HG02678 (cell line): ENCODE measurements at regions not wholly inside any gene's neighbourhood (a gene's known extent, or its start where the extent isn't known, plus 50 kb on each side); places are given as distances from the start of the nearest gene placed in this dataset.
"Not testable (repeated sequence)": the region's sequence is repeated elsewhere in the genome, so short reads cannot be mapped to it uniquely, and the experiment has no call there.

Experiments
- ATAC-seq: cut with Tn5 transposase; IDR thresholded peaks from one replicate; pipeline ENCODE4 v1.9.1; 2021; ENCODE audit warnings: mild to moderate bottlenecking, moderate library complexity; ENCODE audit not compliant: unreplicated experiment

DNA sequence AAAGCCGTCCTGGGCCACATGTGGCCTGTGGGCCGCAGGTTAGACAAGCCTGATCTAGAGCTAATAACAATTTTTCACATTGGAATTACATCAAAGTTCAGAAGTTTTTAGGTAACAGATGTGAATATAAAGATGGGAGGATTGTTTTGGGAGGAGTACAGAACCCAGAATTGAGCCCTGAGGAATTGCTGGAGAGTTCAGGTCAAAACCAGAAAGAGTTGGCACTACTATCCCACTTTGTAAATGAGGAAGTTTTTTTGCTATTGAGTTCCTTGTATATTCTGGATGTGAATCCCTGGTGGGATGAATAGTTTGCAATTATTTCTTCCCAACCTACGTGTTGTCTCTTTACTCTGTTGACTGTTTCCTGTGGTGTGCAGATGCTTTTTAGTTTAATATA lies 109.5 kb upstream of the LIPC start:
- no peak for ATAC-seq

DNA sequence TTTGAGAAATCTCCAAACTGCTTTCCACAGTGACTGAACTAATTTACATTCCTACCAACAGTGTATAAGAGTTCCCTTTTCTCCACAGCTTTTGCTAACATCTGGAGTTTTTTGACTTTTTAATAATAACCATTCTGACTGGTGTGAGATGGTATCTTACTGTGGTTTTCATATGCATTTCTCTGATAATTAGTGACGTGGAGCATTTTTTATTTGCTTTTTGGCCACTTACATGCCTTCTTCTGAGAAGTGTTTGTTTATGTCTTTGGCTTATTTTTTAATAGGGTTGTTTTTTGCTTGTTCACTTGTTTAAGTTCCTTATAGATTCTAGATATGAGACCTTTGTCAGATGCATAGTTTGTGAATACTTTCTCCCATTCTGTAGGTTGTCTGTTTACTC lies 108.5 kb upstream of the LIPC start:
- ATAC-seq = not testable (repeated sequence)

DNA sequence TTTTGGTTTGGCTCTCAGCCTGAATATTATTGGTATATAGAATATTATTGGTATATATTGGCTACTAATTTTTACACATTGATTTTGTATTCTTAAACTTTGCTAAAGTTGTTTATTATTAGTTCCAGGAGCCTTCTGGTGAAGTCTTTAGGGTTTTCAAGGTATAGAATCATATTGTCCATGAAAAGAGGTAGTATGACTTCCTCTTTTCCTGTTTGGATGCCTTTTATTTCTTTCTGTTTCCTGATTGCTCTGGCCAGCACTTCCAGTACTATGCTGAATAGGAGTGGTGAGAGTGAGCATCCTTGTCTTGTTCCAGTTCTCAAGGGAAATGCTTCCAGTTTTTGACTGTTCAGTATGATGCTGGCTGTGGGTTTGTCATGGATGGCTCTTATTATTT lies 107.3 kb upstream of the LIPC start:
- ATAC-seq = no peak

DNA sequence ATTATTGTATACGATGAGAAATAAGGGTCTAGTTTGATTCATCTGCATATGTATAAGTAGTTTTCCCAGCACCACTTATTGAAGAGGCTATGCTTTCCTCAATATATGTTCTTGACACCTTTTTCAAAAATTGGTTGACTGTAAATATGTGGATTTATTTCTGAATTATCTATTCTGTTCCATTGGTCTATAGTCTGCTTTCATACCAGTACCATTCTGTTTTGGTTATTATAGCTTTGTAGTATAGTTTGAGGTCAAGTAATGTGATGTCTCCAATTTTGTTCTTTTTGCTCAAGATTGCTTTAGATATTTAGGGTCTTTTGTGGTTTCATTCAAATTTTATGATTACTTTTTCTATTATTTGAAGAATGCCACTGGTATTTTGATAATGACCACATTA lies 103.8 kb upstream of the LIPC start:
- no peak for ATAC-seq

DNA sequence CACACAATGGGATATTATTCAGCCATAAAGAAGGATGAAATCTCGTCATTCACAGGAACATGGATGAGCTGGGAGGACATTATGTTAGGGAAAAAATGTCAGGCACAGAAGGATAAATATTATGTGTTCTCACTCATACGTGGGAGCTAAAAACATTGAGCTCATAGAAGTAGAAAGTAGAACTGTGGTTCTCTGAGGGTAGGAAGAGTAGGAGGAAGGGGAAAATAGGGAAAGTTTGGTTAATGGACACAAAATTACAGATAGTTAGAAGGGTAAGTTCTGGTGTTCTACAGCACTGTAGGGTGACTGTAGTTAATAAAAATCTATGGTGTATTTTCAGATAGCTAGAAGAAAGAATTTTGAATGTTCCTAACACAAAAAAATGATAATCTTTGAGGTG lies 102.6 kb upstream of the LIPC start:
- ATAC-seq = no peak

DNA sequence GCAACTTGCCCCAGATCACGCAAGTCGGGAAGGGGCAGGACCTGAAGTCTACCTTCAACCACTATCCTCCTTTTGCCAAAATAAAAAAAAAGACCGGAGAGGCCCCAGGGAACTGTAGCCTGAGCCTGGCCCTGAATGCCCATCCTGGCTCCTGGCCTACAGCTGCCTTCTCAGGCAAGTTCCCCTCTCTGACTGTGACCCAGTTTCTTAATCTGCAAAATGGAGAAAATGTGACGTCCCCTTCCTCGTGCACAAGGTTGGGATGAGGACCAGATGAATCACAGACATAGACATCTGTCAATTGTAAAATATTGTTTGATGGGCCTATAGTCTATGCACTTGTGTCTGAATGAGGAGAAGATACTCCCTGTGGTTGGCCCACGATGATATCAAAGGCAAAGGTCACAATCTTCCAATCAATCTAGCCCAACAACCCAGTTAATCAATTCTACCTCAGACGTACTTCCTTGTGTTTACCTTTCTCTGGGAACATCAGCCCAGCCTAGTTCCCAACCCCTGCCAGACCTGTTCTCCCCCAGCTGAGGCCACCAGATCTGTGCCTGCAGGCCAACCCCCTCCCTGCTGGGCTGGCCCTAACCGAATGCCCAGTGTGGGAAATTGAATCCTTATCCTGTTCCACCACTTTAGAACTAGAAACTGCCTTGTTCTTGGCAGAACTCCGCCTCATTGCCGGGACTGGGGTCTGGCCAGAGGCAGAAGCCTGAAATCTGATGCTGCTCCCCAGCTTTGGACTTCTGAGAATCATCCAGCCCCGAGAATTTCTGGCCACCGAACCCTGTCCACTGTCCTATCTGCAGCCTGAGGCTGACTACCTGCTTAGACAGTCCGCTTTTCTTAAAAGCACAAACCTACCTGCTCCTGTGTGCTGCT lies 101.8 kb upstream of the LIPC start:
- no peak for ATAC-seq

DNA sequence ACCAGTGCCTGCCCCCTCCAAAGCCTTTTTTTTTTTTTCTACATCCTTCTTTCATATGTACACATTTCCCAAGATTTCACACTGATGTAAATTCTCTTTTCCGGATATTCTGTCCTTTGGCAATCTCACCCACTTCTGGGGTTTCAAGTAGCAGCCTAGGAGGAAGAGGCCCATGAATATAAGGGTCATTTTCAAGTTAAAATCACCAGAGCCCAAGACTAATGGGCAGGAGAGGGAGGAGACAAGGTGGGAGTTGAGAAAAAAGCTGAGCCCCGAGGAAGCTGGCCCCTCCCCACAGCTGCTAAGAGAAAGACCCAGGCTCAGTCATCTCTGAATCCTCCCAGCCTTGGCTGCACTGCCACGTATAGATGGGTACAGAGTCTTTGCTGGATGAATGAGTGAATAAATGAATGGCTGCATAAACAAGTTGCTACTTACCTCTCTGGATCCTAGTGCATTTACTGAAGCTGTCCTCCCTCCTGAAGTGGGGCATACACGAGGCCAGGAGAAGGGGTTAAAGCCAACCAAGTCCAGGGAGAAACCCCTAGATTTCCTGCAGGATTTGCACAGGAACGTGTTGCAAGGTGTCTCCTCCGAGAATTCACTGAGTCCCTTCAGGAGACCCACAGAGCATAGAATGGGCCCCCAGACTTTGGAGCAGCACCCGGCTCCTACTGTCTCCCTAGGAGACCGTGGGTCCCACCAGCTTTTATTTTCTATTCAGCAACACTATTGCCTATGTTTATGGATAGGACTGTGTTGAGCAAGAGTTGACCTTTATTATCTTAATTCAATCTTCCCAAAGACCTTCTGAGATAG lies 100.8 kb upstream of the LIPC start:
- no peak for ATAC-seq

DNA sequence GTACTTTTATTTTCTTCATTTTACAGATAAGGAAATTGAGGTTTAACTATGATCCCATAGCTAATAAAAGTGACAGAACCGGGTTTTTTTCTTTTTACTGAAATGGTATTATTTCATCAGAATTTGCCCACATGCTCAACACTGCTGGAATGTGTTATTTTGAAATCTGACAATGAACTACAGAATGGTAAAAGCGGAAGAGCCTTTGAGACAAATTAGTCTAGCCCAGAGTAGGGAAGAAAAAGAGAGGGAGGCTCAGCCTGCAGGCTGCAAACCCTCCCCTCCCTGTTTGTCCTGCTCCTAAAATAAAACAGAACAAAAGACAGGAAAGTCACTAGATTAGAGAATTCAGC lies 100.3 kb upstream of the LIPC start:
- ATAC-seq = peak; percentile 12

DNA sequence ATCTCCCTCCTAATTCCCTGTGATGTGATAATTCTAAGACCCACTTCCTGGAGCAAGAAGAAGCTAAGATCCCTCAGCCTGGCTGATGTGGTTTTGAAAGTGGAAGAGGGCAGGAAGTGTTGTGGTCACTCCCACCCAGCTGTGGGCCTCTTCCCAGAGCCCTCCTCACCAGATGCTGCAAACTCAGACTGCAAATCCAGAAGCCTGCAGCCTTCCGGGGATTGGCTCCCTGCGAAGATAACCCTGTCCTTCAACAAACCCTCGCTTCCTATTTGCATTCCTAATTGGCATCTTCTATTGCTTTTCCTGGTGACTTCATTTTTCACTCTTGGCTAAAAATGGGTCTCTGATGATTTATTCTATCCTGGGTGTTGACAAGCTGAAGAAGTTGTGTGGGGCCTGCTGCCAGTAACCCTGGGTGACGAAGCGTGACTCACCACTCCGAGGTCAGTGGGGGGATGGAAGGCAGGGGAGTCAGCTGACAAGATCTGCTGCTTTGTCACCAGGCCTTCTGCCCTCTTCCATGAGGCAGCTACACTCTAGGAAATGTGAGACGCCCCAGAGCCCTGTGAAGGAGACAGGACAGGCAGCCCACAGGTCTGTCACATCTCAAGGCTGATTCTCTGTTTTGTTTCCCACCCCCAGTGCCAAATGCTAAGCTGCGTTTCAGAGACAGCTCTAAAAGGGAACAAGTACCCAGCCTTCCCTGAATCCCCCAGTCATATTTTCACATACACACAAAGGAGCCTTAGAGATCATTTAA lies 99.7 kb upstream of the LIPC start:
- peak; percentile 79 for ATAC-seq

DNA sequence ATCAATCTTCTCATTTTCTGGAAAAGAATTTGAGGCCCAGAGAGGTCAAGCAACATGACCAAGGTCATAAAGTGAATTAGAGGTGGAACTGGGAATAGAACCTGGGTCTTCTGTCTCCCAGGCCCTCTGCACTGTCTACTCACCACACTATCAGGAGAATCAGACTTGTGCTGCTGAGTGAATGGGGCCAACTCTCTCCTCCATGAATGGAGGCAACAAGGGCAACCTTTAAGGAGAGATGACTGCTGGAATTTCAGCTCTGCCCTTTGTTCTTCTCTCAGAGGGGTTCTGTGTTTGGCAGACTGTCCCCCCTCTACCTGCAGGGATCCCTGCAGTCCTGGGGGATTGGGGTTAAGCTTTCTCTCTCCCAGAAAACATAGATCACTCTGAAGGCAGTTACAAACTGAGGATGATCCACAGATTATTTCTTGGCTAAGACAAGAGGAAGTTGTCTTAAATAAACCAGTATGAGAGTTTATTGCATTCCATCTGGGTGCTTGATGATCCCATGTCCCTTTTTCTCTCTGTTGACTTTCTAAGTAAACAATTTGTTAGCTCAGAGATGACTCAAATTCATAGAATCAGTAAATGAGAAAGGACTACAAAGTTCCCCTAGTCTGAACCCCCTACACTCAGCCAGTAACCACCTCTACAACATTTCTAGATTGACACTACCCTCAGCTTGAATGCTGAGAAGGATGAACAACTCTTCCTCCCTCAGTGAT lies 99.0 kb upstream of the LIPC start:
- peak; percentile 9 for ATAC-seq

DNA sequence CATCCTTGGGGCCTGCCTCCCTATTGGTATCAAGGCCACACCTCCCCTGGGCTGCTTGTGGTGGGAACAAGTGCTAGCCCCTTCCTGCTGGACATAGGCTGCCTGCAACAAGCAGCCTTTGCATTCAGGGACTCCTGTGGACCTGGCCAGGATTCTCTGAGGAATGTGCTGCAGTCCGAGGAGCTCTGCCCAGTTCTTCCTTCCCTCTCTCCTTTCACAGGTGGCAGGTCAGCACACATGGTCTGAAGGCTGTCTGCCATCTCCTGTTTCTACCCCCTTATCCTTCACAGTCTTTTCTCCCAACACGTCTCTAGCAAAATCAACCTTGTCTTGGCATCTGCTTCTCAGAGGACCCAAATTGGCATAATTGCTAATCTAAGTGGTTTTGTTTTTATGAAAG lies 97.0 kb upstream of the LIPC start:
- no peak for ATAC-seq

DNA sequence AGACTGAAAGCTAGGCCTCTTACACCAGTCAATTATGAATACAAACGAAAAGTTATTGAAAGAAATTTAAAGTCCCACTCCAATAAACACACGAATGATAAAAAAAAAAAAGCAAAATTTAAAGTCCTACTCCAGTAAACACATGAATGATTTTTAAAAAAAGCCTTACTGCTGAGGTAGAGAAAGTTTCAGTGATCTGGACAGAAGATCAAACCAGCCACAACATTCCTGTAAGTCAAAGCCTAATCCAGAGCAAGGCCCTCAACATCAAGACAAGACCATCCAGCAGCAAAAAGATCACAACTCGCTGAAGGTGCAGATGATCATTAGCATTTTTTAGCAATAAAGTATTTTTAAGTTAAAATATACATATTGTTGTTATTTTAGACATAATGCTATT lies 95.6 kb upstream of the LIPC start:
- ATAC-seq = no peak

DNA sequence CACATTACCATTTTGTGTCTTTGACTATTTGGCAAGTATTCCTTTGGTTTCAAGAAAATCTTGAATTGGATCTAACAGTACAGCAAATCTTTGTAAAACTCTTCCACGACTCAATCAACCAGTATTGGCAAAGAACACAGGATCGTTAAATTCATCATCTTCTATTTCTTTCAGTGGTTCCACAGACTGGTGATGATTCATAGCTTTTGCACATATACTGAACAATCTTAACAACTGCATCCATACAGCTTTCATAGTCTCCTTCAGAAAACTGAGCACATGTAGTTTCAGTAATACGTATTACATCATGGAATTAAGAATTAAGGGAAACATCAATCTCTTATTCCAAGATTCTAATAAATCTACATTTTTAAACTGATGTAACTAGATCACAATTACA lies 91.6 kb upstream of the LIPC start:
- no peak for ATAC-seq

DNA sequence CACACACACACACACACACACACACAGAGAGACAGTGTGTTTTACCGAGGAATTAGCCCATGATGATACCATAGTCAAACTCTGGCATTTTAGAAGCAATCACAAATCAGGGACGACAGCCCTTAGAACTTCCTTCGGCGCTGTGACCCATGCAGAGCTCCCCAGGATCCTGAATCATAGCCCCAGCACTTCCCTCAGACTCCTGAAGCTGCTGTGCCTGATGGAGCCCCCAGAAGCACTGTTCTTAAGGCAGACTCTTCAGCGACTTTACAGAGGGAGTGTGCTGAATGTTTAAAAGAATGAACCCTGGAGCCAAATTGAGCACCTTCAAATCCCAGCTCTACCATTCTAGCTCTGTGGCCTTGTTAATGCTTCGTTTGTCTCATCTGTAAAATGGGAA lies 89.3 kb upstream of the LIPC start:
- ATAC-seq = no peak

DNA sequence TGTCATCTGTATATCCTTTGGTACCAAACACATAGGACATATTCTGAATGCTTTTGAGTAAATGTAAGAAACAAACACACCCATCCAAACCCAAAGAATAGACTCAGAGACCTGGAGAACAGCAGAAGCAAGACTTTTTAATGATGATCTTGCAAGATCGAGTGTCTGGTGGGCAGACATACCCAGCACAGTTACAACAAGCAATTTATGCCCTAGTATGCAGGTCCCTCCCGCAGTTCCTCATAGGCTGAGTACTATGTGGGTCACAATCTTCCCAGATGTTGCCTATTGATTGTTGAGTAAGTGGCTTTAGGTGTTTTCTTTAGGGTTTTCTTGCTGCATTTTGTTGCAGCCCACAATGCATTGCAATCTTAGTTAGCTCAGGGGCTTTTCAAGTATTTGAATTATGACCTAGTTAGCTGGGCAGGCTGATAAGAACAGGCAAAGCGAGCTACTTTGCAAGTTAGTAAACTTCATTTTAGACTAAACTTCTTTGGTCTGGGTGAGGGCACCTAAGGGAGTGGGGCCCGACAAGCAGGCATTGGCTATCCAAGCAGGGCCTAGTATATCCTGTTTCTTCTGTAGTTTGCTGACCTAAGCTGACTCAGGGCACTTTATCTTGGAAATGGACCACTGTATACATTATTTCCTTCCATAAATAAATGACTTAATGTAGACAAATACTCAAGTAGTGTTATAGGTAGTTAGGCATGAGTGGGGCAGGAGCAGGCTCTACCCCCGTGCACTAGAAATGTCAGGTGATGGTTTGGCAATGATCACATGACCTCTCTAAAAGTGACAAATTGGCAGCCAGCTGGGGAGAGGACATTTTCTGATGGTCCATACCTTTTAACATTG lies 87.3 kb upstream of the LIPC start:
- ATAC-seq = no peak

DNA sequence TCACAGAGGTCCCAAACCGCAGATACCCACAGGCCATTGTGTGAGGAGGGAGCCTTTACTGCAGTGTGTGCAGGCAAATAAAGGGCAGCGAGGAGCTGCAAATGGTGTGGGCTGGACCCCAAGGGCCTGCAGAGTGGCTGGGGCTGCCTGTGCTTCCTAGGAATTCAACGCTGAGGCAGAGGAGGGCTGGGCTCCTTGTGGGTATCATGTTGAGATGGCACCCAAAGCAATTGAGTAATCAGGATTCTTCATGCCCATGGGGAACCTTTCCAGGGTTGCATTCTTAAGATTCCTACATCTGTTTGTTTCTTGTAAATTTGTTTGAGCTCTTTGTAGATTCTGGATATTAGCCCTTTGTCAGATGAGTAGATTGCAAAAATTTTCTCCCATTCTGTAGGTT lies 85.4 kb upstream of the LIPC start:
- no peak for ATAC-seq

DNA sequence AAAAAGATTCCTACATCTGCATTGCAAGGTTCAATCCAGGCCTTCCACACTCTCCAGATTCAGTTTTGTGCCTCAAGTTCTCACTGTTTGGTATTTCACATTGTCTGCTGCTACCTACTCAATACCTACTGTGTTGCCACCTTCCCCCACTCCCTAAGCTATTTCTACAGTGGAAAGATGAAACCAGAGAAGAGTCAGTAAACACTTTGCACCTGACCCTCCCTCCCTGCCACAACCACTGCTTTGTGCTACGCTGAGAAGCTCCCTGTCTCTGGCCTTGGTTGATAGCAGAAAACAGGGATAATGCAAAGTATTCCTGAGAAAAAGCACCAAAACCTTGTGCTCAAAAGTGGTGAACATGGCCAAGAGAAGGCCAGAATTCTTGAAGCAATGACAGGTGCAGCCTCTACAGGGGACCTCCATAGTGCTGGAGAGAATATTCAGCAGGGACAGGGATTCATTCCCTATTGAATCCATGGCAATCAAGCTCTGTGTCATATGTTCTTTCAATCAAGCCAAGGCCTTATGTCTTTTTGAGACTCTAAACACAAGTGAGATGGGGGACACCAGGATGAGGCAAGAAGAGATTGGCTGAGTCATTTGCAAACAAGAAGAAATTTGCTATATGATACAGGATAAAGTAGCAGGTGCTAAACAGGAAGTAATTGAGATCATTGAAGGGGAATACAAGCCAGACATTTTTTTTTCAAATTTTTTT lies 83.5 kb upstream of the LIPC start:
- no peak for ATAC-seq

DNA sequence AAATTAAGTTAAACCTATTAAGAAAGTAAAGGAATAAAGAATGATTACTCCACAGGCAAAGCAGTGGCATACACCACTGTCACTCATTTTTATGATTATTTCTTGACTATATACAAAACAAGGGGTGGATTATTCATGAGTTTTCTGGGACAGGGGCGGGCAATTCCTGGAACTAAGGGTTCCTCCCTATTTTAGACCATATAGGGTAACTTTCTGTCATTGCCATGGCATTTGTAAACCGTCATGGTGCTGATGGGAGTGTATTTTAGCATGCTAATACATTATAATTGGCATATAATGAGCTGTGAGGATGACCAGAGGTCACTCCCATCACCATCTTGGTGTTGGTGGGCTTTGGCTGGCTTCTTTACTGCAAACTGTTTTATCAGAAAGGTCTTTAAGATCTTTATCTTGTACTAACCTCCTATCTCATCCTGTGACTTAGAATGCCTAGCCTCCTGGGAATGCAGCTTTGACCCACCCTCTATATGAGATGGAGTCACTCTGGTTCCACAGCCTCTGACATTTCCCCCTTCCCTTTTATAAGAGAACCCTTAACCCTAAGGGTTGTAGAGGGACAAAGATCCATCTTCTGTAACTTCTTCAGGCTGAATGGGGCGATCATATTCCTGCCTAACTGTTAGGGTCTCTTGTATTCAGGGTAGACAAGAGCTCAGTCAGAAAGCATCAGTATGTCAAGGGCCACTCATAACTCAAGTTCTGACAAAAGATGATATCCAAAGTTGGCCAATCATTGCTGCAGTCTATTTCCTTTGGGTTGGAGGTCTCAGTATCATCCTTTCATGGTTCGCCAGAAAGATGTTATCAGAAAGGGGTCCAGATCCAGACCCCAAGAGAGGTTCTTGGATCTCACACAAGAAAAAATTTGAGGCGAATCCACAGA lies 79.5 kb upstream of the LIPC start:
- ATAC-seq = no peak
